MCF 10A (cell line): ENCODE measurements at regions not wholly inside any gene's neighbourhood (a gene's known extent, or its start where the extent isn't known, plus 50 kb on each side); places are given as distances from the start of the nearest gene placed in this dataset.
A peak's percentile ranks its signal among the peaks of the same experiment; 100 is the strongest.

Experiments
- BruUV-seq: library from RNA; stranded (reverse); fragments of 400-500 nt; replicated peaks from 2 replicates; lab custom pipeline; 2021; lab: Mats Ljungman, UMichigan
- CTCF ChIA-PET: fragments of 300-600 bp; sonication (Branson Sonifier 250); formaldehyde crosslinking; extraction: SDS; loops from one replicate; lab custom pipeline; 2021; ENCODE audit warnings: antibody characterized with exemption, inconsistent platforms; lab: Yijun Ruan, JAX
- POLR2A ChIA-PET: fragments of 300-600, 350-650 bp; sonication (Branson Sonifier 250); formaldehyde crosslinking; extraction: SDS; loops from one replicate; lab custom pipeline; 2020; ENCODE audit warnings: antibody characterized with exemption, inconsistent platforms; lab: Yijun Ruan, JAX
- DNase-seq: peaks from one replicate; pipeline ENCODE4 v3.0.0-alpha.2; 2018; ENCODE audit not compliant: unreplicated experiment
- H3K27ac Mint-ChIP-seq: one replicate; pipeline ENCODE4 v1.8.0; 2022; ENCODE audit warnings: mild to moderate bottlenecking, low read depth, mixed read lengths; ENCODE audit not compliant: unreplicated experiment
- H3K27me3 Mint-ChIP-seq: one replicate; pipeline ENCODE4 v1.8.0; 2022; ENCODE audit warnings: mixed read lengths; ENCODE audit not compliant: insufficient read depth, unreplicated experiment
- H3K36me3 Mint-ChIP-seq: one replicate; pipeline ENCODE4 v1.8.0; 2022; ENCODE audit warnings: mild to moderate bottlenecking, moderate library complexity, mixed read lengths; ENCODE audit not compliant: insufficient read depth, unreplicated experiment
- H3K4me1 Mint-ChIP-seq: one replicate; pipeline ENCODE4 v1.8.0; 2022; ENCODE audit warnings: mixed read lengths; ENCODE audit not compliant: insufficient read depth, unreplicated experiment
- H3K4me3 Mint-ChIP-seq: one replicate; pipeline ENCODE4 v1.8.0; 2022; ENCODE audit warnings: mild to moderate bottlenecking, moderate library complexity, mixed read lengths; ENCODE audit not compliant: unreplicated experiment
- H3K9me3 Mint-ChIP-seq: one replicate; pipeline ENCODE4 v1.8.0; 2022; ENCODE audit warnings: mixed read lengths; ENCODE audit not compliant: unreplicated experiment
- intact Hi-C: fragments of 100-400 bp; cut with micrococcal nuclease; formaldehyde crosslinking; loops from 2 replicates; pipeline ENCODE4 v1.14.1; 2022
- TF ChIP-seq, protein P1 (sequence below): fragments of 200-600 bp; IDR thresholded peaks from one replicate; pipeline ENCODE4 v1.8.0; 2022; ENCODE audit warnings: antibody characterized with exemption, mild to moderate bottlenecking; ENCODE audit not compliant: unreplicated experiment

DNA sequence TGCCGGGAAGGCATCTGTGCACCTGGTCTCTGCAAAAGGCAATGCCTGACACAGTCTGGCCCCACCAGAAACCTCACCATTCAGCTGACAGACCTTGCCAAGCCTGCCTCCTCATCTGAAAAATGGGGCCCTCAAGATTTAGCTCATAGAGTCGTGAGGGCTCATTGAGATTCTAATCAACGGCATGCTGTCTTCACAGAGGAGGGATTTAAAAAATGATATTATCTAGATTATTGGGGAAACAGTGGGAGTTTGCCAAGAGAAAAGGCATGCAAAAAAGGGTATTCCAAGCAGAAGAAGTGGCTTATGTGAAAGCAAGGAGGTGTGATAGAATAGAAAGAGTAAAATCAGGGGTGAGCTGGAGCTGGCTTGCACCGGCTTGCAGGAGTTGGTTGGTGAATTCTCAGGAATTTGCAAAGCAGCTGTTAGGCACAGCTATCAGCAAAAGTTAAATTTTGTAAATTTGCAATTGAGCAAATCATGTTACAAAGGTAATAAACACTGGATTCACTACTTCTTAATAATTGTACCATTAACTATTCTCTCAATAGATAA lies 91.7 kb upstream of the WNT4 start:
- H3K9me3 Mint-ChIP-seq, result peaks cover 7% of the 10 kb centered on the region
- no peak overlapping the region for H3K27ac Mint-ChIP-seq
- H3K36me3 Mint-ChIP-seq, result peaks cover 6% of the 10 kb centered on the region
- ChIA-PET POLR2A (no interaction called here), CTCF (interaction anchor here (0.6 to 1.3 kb wide), 2 partner anchors 41 to 129 kb away, joined by 3 to 4 read pairs; no protein-coding TSS in a partner anchor)
- BruUV-seq, result no TSS peak
- peaks cover 18% of the 10 kb centered on the region for H3K4me1 Mint-ChIP-seq
- TF ChIP-seq, protein P1, sequence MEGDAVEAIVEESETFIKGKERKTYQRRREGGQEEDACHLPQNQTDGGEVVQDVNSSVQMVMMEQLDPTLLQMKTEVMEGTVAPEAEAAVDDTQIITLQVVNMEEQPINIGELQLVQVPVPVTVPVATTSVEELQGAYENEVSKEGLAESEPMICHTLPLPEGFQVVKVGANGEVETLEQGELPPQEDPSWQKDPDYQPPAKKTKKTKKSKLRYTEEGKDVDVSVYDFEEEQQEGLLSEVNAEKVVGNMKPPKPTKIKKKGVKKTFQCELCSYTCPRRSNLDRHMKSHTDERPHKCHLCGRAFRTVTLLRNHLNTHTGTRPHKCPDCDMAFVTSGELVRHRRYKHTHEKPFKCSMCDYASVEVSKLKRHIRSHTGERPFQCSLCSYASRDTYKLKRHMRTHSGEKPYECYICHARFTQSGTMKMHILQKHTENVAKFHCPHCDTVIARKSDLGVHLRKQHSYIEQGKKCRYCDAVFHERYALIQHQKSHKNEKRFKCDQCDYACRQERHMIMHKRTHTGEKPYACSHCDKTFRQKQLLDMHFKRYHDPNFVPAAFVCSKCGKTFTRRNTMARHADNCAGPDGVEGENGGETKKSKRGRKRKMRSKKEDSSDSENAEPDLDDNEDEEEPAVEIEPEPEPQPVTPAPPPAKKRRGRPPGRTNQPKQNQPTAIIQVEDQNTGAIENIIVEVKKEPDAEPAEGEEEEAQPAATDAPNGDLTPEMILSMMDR, result no peak
- DNase-seq, result no peak
- no peak overlapping the region for H3K4me3 Mint-ChIP-seq
- H3K27me3 Mint-ChIP-seq, result peaks cover 13% of the 10 kb centered on the region
- intact Hi-C loops, result no loop called here

DNA sequence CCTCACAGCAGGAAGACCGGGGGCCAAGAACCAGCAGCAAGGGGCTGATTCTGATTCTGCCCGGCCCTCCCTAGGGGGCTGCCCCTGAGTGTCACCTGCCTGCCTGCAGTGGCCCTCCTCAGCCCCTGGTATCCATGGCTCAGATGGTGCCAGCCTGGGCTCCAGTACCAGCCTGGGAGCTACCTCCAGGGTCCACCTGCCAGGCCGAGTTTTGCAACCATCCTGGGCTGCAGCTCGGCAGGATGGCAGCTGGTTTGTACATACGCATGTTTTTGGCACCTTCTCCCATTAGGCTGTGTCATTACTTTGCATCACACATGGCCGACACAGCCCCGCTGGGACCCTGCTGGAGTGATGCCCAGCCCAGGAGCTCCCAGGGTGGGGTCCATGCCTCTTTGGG lies 93.3 kb upstream of the WNT4 start:
- Mint-ChIP-seq H3K4me3 (no peak overlapping the region), H3K27ac (no peak overlapping the region), H3K27me3 (peaks cover 16% of the 10 kb centered on the region), H3K4me1 (peaks cover 8% of the 10 kb centered on the region), H3K36me3 (peaks cover 4% of the 10 kb centered on the region), H3K9me3 (peaks cover 4% of the 10 kb centered on the region)
- DNase-seq, result peak; percentile 26
- ChIA-PET CTCF (interaction anchor here (0.6 kb wide), 1 partner anchor 162 kb away, joined by 3 read pairs; no protein-coding TSS in a partner anchor), POLR2A (interaction anchor here (1.0 kb wide), 1 partner anchor 99 kb away, joined by 3 read pairs; no protein-coding TSS in a partner anchor)
- no TSS peak for BruUV-seq
- intact Hi-C loops, result no loop called here
- TF ChIP-seq, protein P1, result no peak

DNA sequence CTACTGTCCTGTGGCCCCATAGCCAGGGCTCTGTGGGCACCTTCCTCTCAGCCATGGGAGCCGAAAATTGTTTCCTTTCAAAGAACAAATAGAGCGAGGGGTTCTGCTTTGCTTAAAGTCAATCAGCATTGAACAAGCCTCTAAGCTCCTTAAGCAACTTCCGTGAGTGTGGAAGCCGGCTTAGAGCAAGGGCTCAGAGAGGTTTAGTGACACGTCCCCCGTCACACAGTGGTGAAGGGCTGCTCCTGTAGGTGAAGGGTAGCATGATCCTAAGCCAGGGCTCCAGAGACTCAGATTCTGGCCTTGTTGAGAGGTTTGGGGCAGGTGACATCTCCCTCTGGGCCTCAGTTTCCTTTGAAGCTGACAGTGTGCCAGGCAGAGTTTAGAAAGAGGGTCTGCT lies 94.0 kb upstream of the WNT4 start:
- TF ChIP-seq, protein P1, result no peak
- ChIA-PET POLR2A (interaction anchor here (0.7 to 1.0 kb wide), 3 partner anchors 10 to 184 kb away, joined by 3 to 5 read pairs (median 5); partner anchors contain the start of gene CDC42), CTCF (interaction anchor here (0.6 to 0.7 kb wide), 3 partner anchors 88 to 161 kb away, joined by 3 to 4 read pairs (median 3); no protein-coding TSS in a partner anchor)
- H3K36me3 Mint-ChIP-seq, result no peaks in the 10 kb centered on the region
- BruUV-seq, result no TSS peak
- H3K9me3 Mint-ChIP-seq, result no peaks in the 10 kb centered on the region
- no peak overlapping the region for H3K27ac Mint-ChIP-seq
- no peak for DNase-seq
- H3K4me1 Mint-ChIP-seq, result peaks cover 8% of the 10 kb centered on the region
- peaks cover 23% of the 10 kb centered on the region for H3K27me3 Mint-ChIP-seq
- H3K4me3 Mint-ChIP-seq, result no peak overlapping the region
- intact Hi-C loops, result no loop called here

- ChIA-PET POLR2A (interaction anchor here (0.7 to 0.9 kb wide), 2 partner anchors 9 to 185 kb away, joined by 5 read pairs; partner anchors contain the start of gene CDC42), CTCF (interaction anchor here (0.7 kb wide), 1 partner anchor 147 kb away, joined by 4 read pairs; no protein-coding TSS in a partner anchor)
- intact Hi-C loops, result no loop called here
- no peak overlapping the region for H3K27ac Mint-ChIP-seq
- H3K9me3 Mint-ChIP-seq, result no peaks in the 10 kb centered on the region
- peak; percentile 40 for DNase-seq
- H3K27me3 Mint-ChIP-seq, result peaks cover 30% of the 10 kb centered on the region
- H3K36me3 Mint-ChIP-seq, result no peaks in the 10 kb centered on the region
- TF ChIP-seq, protein P1, result no peak
- BruUV-seq, result no TSS peak
- no peak overlapping the region for H3K4me3 Mint-ChIP-seq
- peaks cover 8% of the 10 kb centered on the region for H3K4me1 Mint-ChIP-seq
These were observed 94.7 kb upstream of the WNT4 start for GRCh38 chr1:22237433-22238093.
